ENCODE measurements at regions not wholly inside any gene's neighbourhood (a gene's known extent, or its start where the extent isn't known, plus 50 kb on each side); places are given as distances from the start of the nearest gene placed in this dataset.

DNA sequence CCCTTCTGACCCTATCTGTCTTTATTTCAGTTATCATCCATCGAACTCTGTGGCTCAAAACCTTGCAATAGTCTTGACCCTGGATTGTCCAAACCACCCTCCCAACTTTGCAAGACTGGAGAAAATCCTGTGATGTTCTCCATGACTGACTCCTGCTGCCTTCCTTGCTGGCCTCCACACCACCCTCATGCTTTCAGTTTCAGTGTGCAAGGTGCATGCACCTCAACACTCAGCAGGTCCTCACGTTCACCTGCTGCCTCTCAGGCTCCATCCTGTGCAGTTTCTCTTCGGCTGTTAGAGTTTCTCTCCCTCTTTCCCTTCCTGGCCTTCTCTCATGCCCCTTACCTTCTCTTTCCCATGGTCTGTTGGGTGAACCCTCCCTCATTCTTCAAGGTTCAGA lies 59.4 kb upstream of the ASIC2 start:
- Histone ChIP-seq H3K4me1 (ENCODE audit: control insufficient read depth, insufficient read depth, low read length) (no peaks in the 10 kb centered on the region; the same call in 1 of the 2 replicates), H3K4me3 (ENCODE audit: low read length) (no peak overlapping the region), H3K27ac (ENCODE audit: low read length) (no peak overlapping the region), H3K36me3 (ENCODE audit: control insufficient read depth, insufficient read depth, low read length) (no peaks in the 10 kb centered on the region), H3K9me3 (ENCODE audit: control insufficient read depth, insufficient read depth, low read length) (no peaks in the 10 kb centered on the region), H3K27me3 (ENCODE audit: control insufficient read depth, insufficient read depth, low read length) (no peaks in the 10 kb centered on the region)
- no peak for DNase-seq (ENCODE audit: low read depth, low spot score)
- whole genome bisulfite sequencing (ENCODE audit: insufficient coverage, insufficient read length), result no CpG with 5 or more reads among the region's 3 CpGs

- no peak for DNase-seq (ENCODE audit: low read depth, low spot score)
- Histone ChIP-seq H3K27me3 (ENCODE audit: control insufficient read depth, insufficient read depth, low read length) (no peaks in the 10 kb centered on the region; the same call in 1 of the 2 replicates), H3K4me1 (ENCODE audit: control insufficient read depth, insufficient read depth, low read length) (no peaks in the 10 kb centered on the region), H3K36me3 (ENCODE audit: control insufficient read depth, insufficient read depth, low read length) (no peaks in the 10 kb centered on the region), H3K27ac (ENCODE audit: low read length) (no peak overlapping the region), H3K9me3 (ENCODE audit: control insufficient read depth, insufficient read depth, low read length) (no peaks in the 10 kb centered on the region), H3K4me3 (ENCODE audit: low read length) (no peak overlapping the region)
- no CpG with 5 or more reads among the region's 3 CpGs for WGBS (ENCODE audit: insufficient coverage, insufficient read length)
These were observed 63.2 kb upstream of the ASIC2 start for GRCh38 chr17:33356266-33356665.

GRCh38 chr17:33363475-33363874 lies 70.4 kb upstream of the ASIC2 start:
- no peaks in the 10 kb centered on the region; the same call in 1 of the 2 replicates for H3K27me3 ChIP-seq (ENCODE audit: control insufficient read depth, insufficient read depth, low read length)
- no peak overlapping the region for H3K27ac ChIP-seq (ENCODE audit: low read length)
- H3K36me3 ChIP-seq (ENCODE audit: control insufficient read depth, insufficient read depth, low read length), result no peaks in the 10 kb centered on the region
- WGBS (ENCODE audit: insufficient coverage, insufficient read length), result no CpG with 5 or more reads among the region's 6 CpGs
- DNase-seq (ENCODE audit: low read depth, low spot score), result no peak
- no peak overlapping the region for H3K4me3 ChIP-seq (ENCODE audit: low read length)
- 0 out of 2 replicates have a peak, but pooled peaks cover 1% of the 10 kb centered on the region for H3K4me1 ChIP-seq (ENCODE audit: control insufficient read depth, insufficient read depth, low read length)
- H3K9me3 ChIP-seq (ENCODE audit: control insufficient read depth, insufficient read depth, low read length), result no peaks in the 10 kb centered on the region

DNA sequence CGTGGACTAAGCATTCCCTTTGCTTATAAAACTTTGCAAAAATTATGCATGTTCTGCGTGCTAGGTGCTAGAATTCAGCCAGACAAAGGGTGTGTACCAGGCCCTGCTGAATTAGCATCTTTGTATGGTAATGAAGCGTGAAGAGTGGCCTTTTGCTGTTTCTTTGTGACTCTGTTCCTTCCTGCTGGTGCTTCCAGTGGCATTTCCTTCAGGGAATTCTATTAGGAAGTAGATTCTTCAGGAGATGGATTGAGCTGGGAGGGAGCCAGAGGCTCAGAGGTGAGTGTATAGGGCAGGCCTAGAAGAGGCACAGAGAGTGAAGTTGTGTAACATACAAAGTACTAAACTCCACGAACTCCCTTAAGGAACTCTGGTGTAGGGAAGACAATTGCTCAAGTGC lies 73.9 kb upstream of the ASIC2 start:
- Histone ChIP-seq H3K4me3 (ENCODE audit: low read length) (no peak overlapping the region), H3K27ac (ENCODE audit: low read length) (no peak overlapping the region), H3K27me3 (ENCODE audit: control insufficient read depth, insufficient read depth, low read length) (no peaks in the 10 kb centered on the region), H3K36me3 (ENCODE audit: control insufficient read depth, insufficient read depth, low read length) (no peaks in the 10 kb centered on the region), H3K9me3 (ENCODE audit: control insufficient read depth, insufficient read depth, low read length) (no peaks in the 10 kb centered on the region), H3K4me1 (ENCODE audit: control insufficient read depth, insufficient read depth, low read length) (peaks cover 5% of the 10 kb centered on the region; the same call in 1 of the 2 replicates)
- DNase-seq (ENCODE audit: low read depth, low spot score), result no peak
- no CpG with 5 or more reads among the region's 4 CpGs for WGBS (ENCODE audit: insufficient coverage, insufficient read length)

DNA sequence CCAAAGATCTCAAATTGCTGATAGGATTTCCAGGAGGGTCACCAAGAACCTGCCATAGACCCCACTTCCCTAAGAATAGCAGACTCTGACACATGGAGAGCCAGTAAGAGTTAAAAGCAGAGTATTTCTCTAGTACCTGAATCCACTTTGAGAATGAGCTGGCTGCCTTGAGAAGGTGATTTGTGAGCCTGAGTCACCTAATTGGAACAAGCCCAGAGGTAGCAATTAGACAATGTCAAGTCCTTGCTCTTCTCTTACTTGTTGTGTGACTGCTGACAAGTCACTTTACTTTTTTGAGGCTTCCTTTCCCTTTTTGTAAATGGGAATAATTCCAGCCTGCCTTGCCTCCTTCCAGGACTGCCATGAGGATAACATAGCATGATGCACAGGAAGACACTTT lies 76.1 kb upstream of the ASIC2 start:
- no peaks in the 10 kb centered on the region for H3K9me3 ChIP-seq (ENCODE audit: control insufficient read depth, insufficient read depth, low read length)
- H3K27ac ChIP-seq (ENCODE audit: low read length), result no peak overlapping the region
- no peak overlapping the region for H3K4me3 ChIP-seq (ENCODE audit: low read length)
- no peaks in the 10 kb centered on the region for H3K27me3 ChIP-seq (ENCODE audit: control insufficient read depth, insufficient read depth, low read length)
- DNase-seq (ENCODE audit: low read depth, low spot score), result no peak
- no peaks in the 10 kb centered on the region for H3K36me3 ChIP-seq (ENCODE audit: control insufficient read depth, insufficient read depth, low read length)
- H3K4me1 ChIP-seq (ENCODE audit: control insufficient read depth, insufficient read depth, low read length), result peaks cover 5% of the 10 kb centered on the region; the same call in 1 of the 2 replicates

- Histone ChIP-seq H3K4me1 (ENCODE audit: control insufficient read depth, insufficient read depth, low read length) (peaks cover 5% of the 10 kb centered on the region; the same call in 1 of the 2 replicates), H3K27ac (ENCODE audit: low read length) (no peak overlapping the region), H3K36me3 (ENCODE audit: control insufficient read depth, insufficient read depth, low read length) (no peaks in the 10 kb centered on the region), H3K9me3 (ENCODE audit: control insufficient read depth, insufficient read depth, low read length) (no peaks in the 10 kb centered on the region), H3K4me3 (ENCODE audit: low read length) (no peak overlapping the region), H3K27me3 (ENCODE audit: control insufficient read depth, insufficient read depth, low read length) (no peaks in the 10 kb centered on the region)
- no CpG with 5 or more reads among the region's 2 CpGs for WGBS (ENCODE audit: insufficient coverage, insufficient read length)
- DNase-seq (ENCODE audit: low read depth, low spot score), result no peak
These were observed 76.8 kb upstream of the ASIC2 start for GRCh38 chr17:33369876-33370275.

DNA sequence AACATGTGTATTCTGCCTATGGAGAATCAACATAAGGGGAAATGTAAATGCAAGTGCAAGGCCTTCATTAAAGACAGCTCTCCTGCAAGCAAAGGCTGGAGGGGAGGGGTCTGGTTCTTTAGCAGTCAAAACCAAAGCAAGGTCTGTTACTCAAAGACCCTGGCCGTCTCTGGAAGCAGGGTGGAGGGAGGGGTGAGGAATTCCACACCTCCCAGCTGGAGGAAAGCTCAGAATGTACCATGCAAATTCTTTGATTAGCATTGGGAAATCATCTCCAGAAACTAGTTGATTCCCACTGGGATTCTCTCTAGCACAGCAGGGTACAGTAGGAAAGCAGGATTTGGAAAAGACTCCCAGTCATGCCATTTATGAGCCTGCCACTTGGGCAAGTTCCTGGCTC lies 77.3 kb upstream of the ASIC2 start:
- DNase-seq (ENCODE audit: low read depth, low spot score), result no peak
- WGBS (ENCODE audit: insufficient coverage, insufficient read length), result no CpG with 5 or more reads among the region's 1 CpG
- H3K4me1 ChIP-seq (ENCODE audit: control insufficient read depth, insufficient read depth, low read length), result peaks cover 5% of the 10 kb centered on the region; the same call in 1 of the 2 replicates

DNA sequence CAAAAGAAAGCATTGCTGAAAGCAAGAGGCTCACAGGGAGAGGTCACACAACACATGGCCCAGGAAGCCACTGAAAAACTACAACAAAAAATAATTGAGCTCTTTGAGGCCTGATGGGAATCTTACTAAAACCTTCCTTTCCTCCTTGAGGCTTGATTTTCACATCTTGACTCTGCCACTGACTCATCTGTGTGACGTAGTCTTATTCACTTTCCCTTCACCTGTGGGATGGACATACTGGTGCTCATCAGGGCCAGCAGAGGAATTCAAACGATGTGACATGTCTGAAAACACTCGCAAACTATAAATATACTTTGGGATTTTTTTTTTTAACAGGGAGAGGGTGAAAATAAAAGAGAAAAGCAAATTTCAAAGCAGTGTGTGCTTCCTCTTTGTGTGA lies 78.3 kb upstream of the ASIC2 start:
- Histone ChIP-seq H3K36me3 (ENCODE audit: control insufficient read depth, insufficient read depth, low read length) (no peaks in the 10 kb centered on the region), H3K27me3 (ENCODE audit: control insufficient read depth, insufficient read depth, low read length) (no peaks in the 10 kb centered on the region), H3K4me1 (ENCODE audit: control insufficient read depth, insufficient read depth, low read length) (peaks cover 5% of the 10 kb centered on the region; the same call in 1 of the 2 replicates), H3K4me3 (ENCODE audit: low read length) (no peak overlapping the region), H3K27ac (ENCODE audit: low read length) (no peak overlapping the region), H3K9me3 (ENCODE audit: control insufficient read depth, insufficient read depth, low read length) (no peaks in the 10 kb centered on the region)
- no CpG with 5 or more reads among the region's 3 CpGs for WGBS (ENCODE audit: insufficient coverage, insufficient read length)
- DNase-seq (ENCODE audit: low read depth, low spot score), result no peak

More for the DNA sequence above, 77.3 kb upstream of the ASIC2 start:
- H3K4me3 ChIP-seq (ENCODE audit: low read length), result no peak overlapping the region
- no peaks in the 10 kb centered on the region for H3K9me3 ChIP-seq (ENCODE audit: control insufficient read depth, insufficient read depth, low read length)
- H3K27me3 ChIP-seq (ENCODE audit: control insufficient read depth, insufficient read depth, low read length), result no peaks in the 10 kb centered on the region
- no peak overlapping the region for H3K27ac ChIP-seq (ENCODE audit: low read length)
- H3K36me3 ChIP-seq (ENCODE audit: control insufficient read depth, insufficient read depth, low read length), result no peaks in the 10 kb centered on the region

- Histone ChIP-seq H3K27me3 (ENCODE audit: control insufficient read depth, insufficient read depth, low read length) (no peaks in the 10 kb centered on the region), H3K4me1 (ENCODE audit: control insufficient read depth, insufficient read depth, low read length) (peaks cover 3% of the 10 kb centered on the region; the same call in 1 of the 2 replicates), H3K36me3 (ENCODE audit: control insufficient read depth, insufficient read depth, low read length) (no peaks in the 10 kb centered on the region), H3K27ac (ENCODE audit: low read length) (no peak overlapping the region), H3K9me3 (ENCODE audit: control insufficient read depth, insufficient read depth, low read length) (no peaks in the 10 kb centered on the region), H3K4me3 (ENCODE audit: low read length) (no peak overlapping the region)
- no peak for DNase-seq (ENCODE audit: low read depth, low spot score)
- WGBS (ENCODE audit: insufficient coverage, insufficient read length), result no CpG with 5 or more reads among the region's 1 CpG
These were observed 80.2 kb upstream of the ASIC2 start for GRCh38 chr17:33373273-33373672.

- Histone ChIP-seq H3K36me3 (ENCODE audit: control insufficient read depth, insufficient read depth, low read length) (no peaks in the 10 kb centered on the region), H3K27ac (ENCODE audit: low read length) (no peak overlapping the region), H3K4me1 (ENCODE audit: control insufficient read depth, insufficient read depth, low read length) (peaks cover 1% of the 10 kb centered on the region; the same call in 1 of the 2 replicates), H3K9me3 (ENCODE audit: control insufficient read depth, insufficient read depth, low read length) (no peaks in the 10 kb centered on the region), H3K4me3 (ENCODE audit: low read length) (no peak overlapping the region), H3K27me3 (ENCODE audit: control insufficient read depth, insufficient read depth, low read length) (no peaks in the 10 kb centered on the region)
- no peak for DNase-seq (ENCODE audit: low read depth, low spot score)
- no CpG with 5 or more reads among the region's 5 CpGs for WGBS (ENCODE audit: insufficient coverage, insufficient read length)
These were observed 82.0 kb upstream of the ASIC2 start for GRCh38 chr17:33375103-33375502.

- Histone ChIP-seq H3K36me3 (ENCODE audit: control insufficient read depth, insufficient read depth, low read length) (no peaks in the 10 kb centered on the region), H3K4me3 (ENCODE audit: low read length) (no peak overlapping the region), H3K4me1 (ENCODE audit: control insufficient read depth, insufficient read depth, low read length) (no peaks in the 10 kb centered on the region), H3K27ac (ENCODE audit: low read length) (no peak overlapping the region), H3K9me3 (ENCODE audit: control insufficient read depth, insufficient read depth, low read length) (no peaks in the 10 kb centered on the region), H3K27me3 (ENCODE audit: control insufficient read depth, insufficient read depth, low read length) (no peaks in the 10 kb centered on the region)
- DNase-seq (ENCODE audit: low read depth, low spot score), result no peak
- WGBS (ENCODE audit: insufficient coverage, insufficient read length), result 100% methylated on average over 1 of the region's 4 CpGs
These were observed 82.7 kb upstream of the ASIC2 start for GRCh38 chr17:33375783-33376182.

All from iPS DF 6.9 (cell line).